Thoracic aorta (tissue), 2 donors: ENCODE measurements at regions not wholly inside any gene's neighbourhood (a gene's known extent, or its start where the extent isn't known, plus 50 kb on each side); places are given as distances from the start of the nearest gene placed in this dataset.

Source experiments
- ATAC-seq: fragments of 150-250 bp; one replicate; pipeline ENCODE4 v1.8.0; 2017; ENCODE audit warnings: low read depth; ENCODE audit not compliant: insufficient number of reproducible peaks, low FRiP score
- DNase-seq: peaks from one replicate; pipeline ENCODE4 v3.0.0-alpha.2; 2020; ENCODE audit warnings: low spot score
- H3K27ac ChIP-seq, 2 donors: fragments of 200-600 bp; sonication (generic); 1 replicate in 1 of 2; 2 replicates in 1 of 2; pipeline ENCODE4 v1.5.1; 2016; ENCODE audit warnings: mild to moderate bottlenecking in 2 of 2, moderate library complexity in 2 of 2
- H3K27me3 ChIP-seq: fragments of 200-600 bp; sonication (generic); replicated peaks from 2 replicates; pipeline ENCODE4 v1.6.0; 2016; ENCODE audit warnings: mild to moderate bottlenecking; ENCODE audit not compliant: insufficient read depth
- H3K36me3 ChIP-seq: fragments of 200-600 bp; sonication (generic); one replicate; pipeline ENCODE4 v1.5.1; 2016
- H3K4me1 ChIP-seq, 2 donors: fragments of 200-600 bp; sonication (generic); 1 replicate in 1 of 2; 2 replicates in 1 of 2; pipeline versions ENCODE4 v1.5.1 to v1.6.0; 2016; ENCODE audit warnings: low read depth in 2 of 2, mild to moderate bottlenecking in 1 of 2; ENCODE audit not compliant: control insufficient read depth in 1 of 2
- H3K4me3 ChIP-seq: fragments of 200-600 bp; sonication (generic); 2 replicates; pipeline ENCODE4 v1.5.1; 2016; ENCODE audit warnings: mild to moderate bottlenecking
- H3K9me3 ChIP-seq: fragments of 200-600 bp; sonication (generic); 2 replicates; pipeline ENCODE4 v1.5.1; 2016
- TF ChIP-seq, protein P1 (sequence below): fragments of 200-600 bp; sonication (generic); IDR thresholded peaks from one replicate; pipeline ENCODE4 v1.5.1; 2019; ENCODE audit warnings: antibody characterized with exemption

DNA sequence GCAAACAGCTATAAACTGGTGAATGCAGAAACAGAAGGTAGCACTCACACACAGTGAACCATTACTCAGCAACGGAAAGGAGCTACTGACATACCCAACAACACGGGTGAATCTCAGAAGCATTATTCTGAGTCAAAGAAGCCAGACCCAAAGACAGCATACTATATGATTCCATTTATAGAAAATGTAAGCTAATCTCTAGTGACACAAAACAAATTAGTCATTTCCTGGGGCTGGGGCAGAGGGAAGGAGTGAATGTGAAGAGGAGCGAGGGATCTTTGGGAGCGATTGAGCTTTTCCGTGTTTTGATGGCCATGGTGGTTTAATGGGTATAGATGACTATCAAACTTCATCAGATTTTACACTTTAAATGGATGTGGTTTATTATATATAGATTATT lies 614.6 kb downstream of the DHX35 start:
- no peak for ATAC-seq
- H3K4me1 ChIP-seq = no peaks in the 10 kb centered on the region
- H3K4me3 ChIP-seq = no peak overlapping the region
- no peaks in the 10 kb centered on the region for H3K36me3 ChIP-seq
- H3K9me3 ChIP-seq = no peaks in the 10 kb centered on the region
- H3K27me3 ChIP-seq = no peaks in the 10 kb centered on the region
- TF ChIP-seq, protein P1, sequence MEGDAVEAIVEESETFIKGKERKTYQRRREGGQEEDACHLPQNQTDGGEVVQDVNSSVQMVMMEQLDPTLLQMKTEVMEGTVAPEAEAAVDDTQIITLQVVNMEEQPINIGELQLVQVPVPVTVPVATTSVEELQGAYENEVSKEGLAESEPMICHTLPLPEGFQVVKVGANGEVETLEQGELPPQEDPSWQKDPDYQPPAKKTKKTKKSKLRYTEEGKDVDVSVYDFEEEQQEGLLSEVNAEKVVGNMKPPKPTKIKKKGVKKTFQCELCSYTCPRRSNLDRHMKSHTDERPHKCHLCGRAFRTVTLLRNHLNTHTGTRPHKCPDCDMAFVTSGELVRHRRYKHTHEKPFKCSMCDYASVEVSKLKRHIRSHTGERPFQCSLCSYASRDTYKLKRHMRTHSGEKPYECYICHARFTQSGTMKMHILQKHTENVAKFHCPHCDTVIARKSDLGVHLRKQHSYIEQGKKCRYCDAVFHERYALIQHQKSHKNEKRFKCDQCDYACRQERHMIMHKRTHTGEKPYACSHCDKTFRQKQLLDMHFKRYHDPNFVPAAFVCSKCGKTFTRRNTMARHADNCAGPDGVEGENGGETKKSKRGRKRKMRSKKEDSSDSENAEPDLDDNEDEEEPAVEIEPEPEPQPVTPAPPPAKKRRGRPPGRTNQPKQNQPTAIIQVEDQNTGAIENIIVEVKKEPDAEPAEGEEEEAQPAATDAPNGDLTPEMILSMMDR = no peak
- no peak overlapping the region for H3K27ac ChIP-seq
- DNase-seq = no peak

DNA sequence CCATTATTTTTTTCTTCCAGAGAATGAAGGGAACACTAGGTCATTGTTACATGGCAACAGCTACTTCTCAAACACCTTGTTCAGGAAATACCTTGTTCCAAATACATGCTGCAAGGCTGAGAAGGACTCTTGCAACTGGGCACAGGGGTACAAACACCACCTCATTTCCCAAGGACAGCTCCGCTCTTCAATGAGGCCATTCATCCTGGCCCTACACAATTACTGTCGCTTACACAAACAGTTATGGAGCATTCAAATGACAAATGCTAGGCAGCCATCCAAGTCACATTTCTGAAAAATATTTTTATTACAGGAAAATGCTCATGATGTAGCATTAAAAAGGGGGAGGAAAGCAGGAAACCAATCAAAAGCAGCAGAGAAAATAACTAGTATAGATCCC lies 611.9 kb downstream of the DHX35 start:
- no peaks in the 10 kb centered on the region for H3K9me3 ChIP-seq
- TF ChIP-seq, protein P1 = no peak
- DNase-seq (no peak), ATAC-seq (no peak)
- H3K4me3 ChIP-seq = no peak overlapping the region
- no peaks in the 10 kb centered on the region for H3K27me3 ChIP-seq
- no peaks in the 10 kb centered on the region for H3K36me3 ChIP-seq
- H3K4me1 ChIP-seq = no peaks in the 10 kb centered on the region
- H3K27ac ChIP-seq = no peak overlapping the region

DNA sequence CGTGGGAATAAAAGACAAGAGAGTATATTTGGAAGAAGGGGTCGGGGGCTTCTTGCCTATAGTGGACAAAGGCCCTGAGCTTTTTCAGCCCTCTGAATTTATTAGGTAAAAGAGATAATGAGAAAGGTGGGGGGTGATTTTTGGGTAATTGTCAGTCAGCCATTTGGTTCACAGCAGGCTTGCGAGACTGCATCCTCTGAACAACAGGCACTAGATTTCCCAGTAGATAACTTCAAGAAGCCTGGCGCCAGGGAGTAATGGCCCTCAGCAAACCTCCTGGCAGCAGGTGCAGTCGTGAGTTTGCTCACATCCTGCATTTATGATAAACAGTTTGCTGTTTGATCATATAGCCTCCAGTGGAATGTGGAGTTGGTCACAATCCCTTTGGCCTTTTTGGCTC lies 609.0 kb downstream of the DHX35 start:
- DNase-seq (no peak), ATAC-seq (no peak)
- Histone ChIP-seq H3K27me3 (no peaks in the 10 kb centered on the region), H3K9me3 (no peaks in the 10 kb centered on the region), H3K27ac (no peak overlapping the region), H3K4me1 (no peaks in the 10 kb centered on the region), H3K4me3 (no peak overlapping the region), H3K36me3 (no peaks in the 10 kb centered on the region)
- TF ChIP-seq, protein P1 = no peak

DNA sequence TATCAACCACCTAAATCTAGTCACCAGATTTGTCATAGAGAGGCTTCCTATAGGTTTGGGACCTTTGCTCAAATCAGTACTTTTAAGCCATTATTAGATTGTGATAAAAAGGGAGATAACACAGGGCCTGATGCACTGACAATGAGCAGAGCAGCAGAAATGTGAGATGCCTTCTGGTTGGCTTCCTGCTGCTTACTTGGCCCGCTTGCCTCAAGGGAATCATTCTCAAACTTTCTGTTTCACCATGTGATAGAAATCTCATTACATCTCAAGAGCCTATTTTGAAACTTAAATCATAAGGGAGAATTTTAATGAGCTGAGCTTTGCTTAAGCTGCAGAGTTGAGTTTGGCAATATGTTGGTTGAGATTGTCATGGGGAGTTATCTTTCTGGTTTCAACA lies 606.0 kb downstream of the DHX35 start:
- ATAC-seq (no peak), DNase-seq (no peak)
- TF ChIP-seq, protein P1 = no peak
- H3K27me3 ChIP-seq = no peaks in the 10 kb centered on the region
- H3K4me3 ChIP-seq = no peak overlapping the region
- no peak overlapping the region for H3K27ac ChIP-seq
- no peaks in the 10 kb centered on the region for H3K36me3 ChIP-seq
- H3K9me3 ChIP-seq = no peaks in the 10 kb centered on the region
- H3K4me1 ChIP-seq = no peaks in the 10 kb centered on the region

DNA sequence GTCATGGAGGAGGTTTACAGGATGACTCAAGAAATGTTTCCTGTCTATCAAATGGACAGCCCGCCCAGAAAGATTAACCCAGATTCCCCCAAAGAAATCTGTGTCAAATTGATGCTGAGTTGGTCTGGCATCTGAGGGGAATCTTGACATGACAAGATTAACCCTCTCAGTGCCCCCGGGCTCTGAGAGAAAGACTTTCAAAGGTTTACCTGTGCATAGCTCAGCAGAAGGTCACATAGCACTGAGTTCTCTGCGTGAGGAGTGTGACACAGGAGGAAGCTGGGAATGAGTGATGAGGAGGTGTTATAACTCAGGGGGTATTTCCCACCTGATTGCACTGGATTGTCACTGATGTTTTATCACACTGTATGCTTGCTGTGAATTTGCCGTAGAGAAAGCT lies 601.2 kb downstream of the DHX35 start:
- no peaks in the 10 kb centered on the region for H3K9me3 ChIP-seq
- H3K4me3 ChIP-seq = no peak overlapping the region
- H3K27me3 ChIP-seq = no peaks in the 10 kb centered on the region
- TF ChIP-seq, protein P1 = no peak
- no peak for DNase-seq
- H3K36me3 ChIP-seq = no peaks in the 10 kb centered on the region
- H3K4me1 ChIP-seq = no peaks in the 10 kb centered on the region
- ATAC-seq = no peak
- H3K27ac ChIP-seq = no peak overlapping the region
